ENCODE measurements at regions not wholly inside any gene's neighbourhood (a gene's known extent, or its start where the extent isn't known, plus 50 kb on each side); places are given as distances from the start of the nearest gene placed in this dataset.

- H3K4me3 ChIP-seq (ENCODE audit: low read length): no peak overlapping the region
- Mint-ChIP-seq H3K27ac (no peak overlapping the region), H3K9me3 (peaks cover 3% of the 10 kb centered on the region), H3K4me1 (peaks cover 11% of the 10 kb centered on the region), H3K36me3 (ENCODE audit: low read depth) (no peaks in the 10 kb centered on the region), H3K27me3 (ENCODE audit: insufficient read depth) (no peaks in the 10 kb centered on the region), H3K4me3 (no peak overlapping the region)
- H3K9me3 ChIP-seq (ENCODE audit: control insufficient read depth, low read length): peaks cover under 1% of the 10 kb centered on the region
- no peak for DNase-seq
- H3K4me1 ChIP-seq (ENCODE audit: control insufficient read depth, insufficient read depth, low read length): peaks cover 3% of the 10 kb centered on the region
- no peak overlapping the region for H3K9ac ChIP-seq (ENCODE audit: extremely low read depth, low read length, poor library complexity, severe bottlenecking)
- no peak for TF ChIP-seq CTCF (conservative IDR thresholded peaks at IDR 0.05)
- WGBS, 2 experiments (ENCODE audit: insufficient coverage in 1 of 2, insufficient read length in 1 of 2): 76 to 91% methylated on average over 2 to 3 of the region's 3 CpGs
- H3K27me3 ChIP-seq (ENCODE audit: control insufficient read depth, insufficient read depth, low read length, poor library complexity, severe bottlenecking): no peaks in the 10 kb centered on the region
- H3K36me3 ChIP-seq (ENCODE audit: control insufficient read depth, insufficient read depth, low read length): no peaks in the 10 kb centered on the region
- no peak overlapping the region for H3K27ac ChIP-seq (ENCODE audit: low read depth, low read length)
These were observed 620.2 kb upstream of the BOD1L1 start for GRCh38 chr4:14247767-14248166.

GRCh38 chr4:14249226-14249625, 621.7 kb upstream of the BOD1L1 start:
- DNase-seq: no peak
- Histone ChIP-seq H3K27ac (ENCODE audit: low read depth, low read length) (no peak overlapping the region), H3K9ac (ENCODE audit: extremely low read depth, low read length, poor library complexity, severe bottlenecking) (no peak overlapping the region), H3K4me1 (ENCODE audit: control insufficient read depth, insufficient read depth, low read length) (peaks cover 3% of the 10 kb centered on the region), H3K27me3 (ENCODE audit: control insufficient read depth, insufficient read depth, low read length, poor library complexity, severe bottlenecking) (no peaks in the 10 kb centered on the region), H3K36me3 (ENCODE audit: control insufficient read depth, insufficient read depth, low read length) (no peaks in the 10 kb centered on the region), H3K4me3 (ENCODE audit: low read length) (no peak overlapping the region), H3K9me3 (ENCODE audit: control insufficient read depth, low read length) (peaks cover 11% of the 10 kb centered on the region)
- 90% methylated on average over 1 of the region's 1 CpG; no CpG with 5 or more reads in 1 of the 2 experiments for WGBS, 2 experiments (ENCODE audit: insufficient coverage in 1 of 2, insufficient read length in 1 of 2)
- H3K4me3 Mint-ChIP-seq: no peak overlapping the region
- H3K27me3 Mint-ChIP-seq (ENCODE audit: insufficient read depth): no peaks in the 10 kb centered on the region
- no peak for TF ChIP-seq CTCF (conservative IDR thresholded peaks at IDR 0.05)
- H3K27ac Mint-ChIP-seq: no peak overlapping the region
- H3K36me3 Mint-ChIP-seq (ENCODE audit: low read depth): no peaks in the 10 kb centered on the region
- H3K9me3 Mint-ChIP-seq: peaks cover 7% of the 10 kb centered on the region
- H3K4me1 Mint-ChIP-seq: peaks cover 11% of the 10 kb centered on the region

GRCh38 chr4:14254252-14254651, 626.7 kb upstream of the BOD1L1 start:
- Histone ChIP-seq H3K27ac (ENCODE audit: low read depth, low read length) (no peak overlapping the region), H3K9ac (ENCODE audit: extremely low read depth, low read length, poor library complexity, severe bottlenecking) (no peak overlapping the region), H3K36me3 (ENCODE audit: control insufficient read depth, insufficient read depth, low read length) (no peaks in the 10 kb centered on the region), H3K4me3 (ENCODE audit: low read length) (no peak overlapping the region), H3K27me3 (ENCODE audit: control insufficient read depth, insufficient read depth, low read length, poor library complexity, severe bottlenecking) (no peaks in the 10 kb centered on the region), H3K9me3 (ENCODE audit: control insufficient read depth, low read length) (peaks cover 11% of the 10 kb centered on the region), H3K4me1 (ENCODE audit: control insufficient read depth, insufficient read depth, low read length) (no peaks in the 10 kb centered on the region)
- Mint-ChIP-seq H3K36me3 (ENCODE audit: low read depth) (no peaks in the 10 kb centered on the region), H3K4me3 (no peak overlapping the region), H3K27ac (no peak overlapping the region), H3K27me3 (ENCODE audit: insufficient read depth) (no peaks in the 10 kb centered on the region), H3K9me3 (peaks cover 7% of the 10 kb centered on the region), H3K4me1 (peaks cover 2% of the 10 kb centered on the region)
- peak; percentile 86 for DNase-seq
- 89% methylated on average over 4 of the region's 4 CpGs; no CpG with 5 or more reads in 1 of the 2 experiments for WGBS, 2 experiments (ENCODE audit: insufficient coverage in 1 of 2, insufficient read length in 1 of 2)
- TF ChIP-seq CTCF (conservative IDR thresholded peaks at IDR 0.05): peak; percentile 82
